Aorta (tissue), 5 donors: ENCODE measurements at regions not wholly inside any gene's neighbourhood (a gene's known extent, or its start where the extent isn't known, plus 50 kb on each side); places are given as distances from the start of the nearest gene placed in this dataset.

Source experiments
- ATAC-seq: fragments of 200-7000 bp; cut with Tn5 transposase; one replicate; pipeline ENCODE4 v1.9.1; 2022; ENCODE audit warnings: moderate library complexity; ENCODE audit not compliant: low FRiP score
- DNase-seq, 2 donors: peaks; one replicate each; pipeline ENCODE4 v3.0.0-alpha.2; 2020
- H3K27ac ChIP-seq, 2 donors: one replicate each; pipeline ENCODE4 v1.5.1; 2013; ENCODE audit warnings: low read length in 2 of 2, mild to moderate bottlenecking in 2 of 2, moderate library complexity in 2 of 2, control low read depth in 1 of 2, inconsistent platforms in 1 of 2, low read depth in 1 of 2
- H3K27me3 ChIP-seq, 2 donors: one replicate each; pipeline ENCODE4 v1.6.1; 2013; ENCODE audit warnings: control low read depth in 1 of 2, low read length in 1 of 2, mild to moderate bottlenecking in 1 of 2, moderate library complexity in 1 of 2; ENCODE audit not compliant: insufficient read depth in 2 of 2, control insufficient read depth in 1 of 2
- H3K36me3 ChIP-seq, 2 donors: one replicate each; pipeline ENCODE4 v1.6.1; 2013; ENCODE audit warnings: control low read depth in 1 of 2, low read length in 1 of 2, mild to moderate bottlenecking in 1 of 2; ENCODE audit not compliant: insufficient read depth in 2 of 2, control insufficient read depth in 1 of 2
- H3K4me1 ChIP-seq, 2 donors: one replicate each; pipeline ENCODE4 v1.6.1; 2013; ENCODE audit warnings: low read length in 2 of 2, control low read depth in 1 of 2, mild to moderate bottlenecking in 1 of 2, moderate library complexity in 1 of 2; ENCODE audit not compliant: insufficient read depth in 2 of 2, control insufficient read depth in 1 of 2
- H3K4me3 ChIP-seq, 2 donors: one replicate each; pipeline ENCODE4 v1.5.1; 2013; ENCODE audit warnings: low read length in 2 of 2, control low read depth in 1 of 2, mild to moderate bottlenecking in 1 of 2
- H3K9me3 ChIP-seq: one replicate; pipeline ENCODE4 v1.6.1; 2013; ENCODE audit warnings: mild to moderate bottlenecking, low read length; ENCODE audit not compliant: control insufficient read depth
- WGBS, 2 donors: extraction: QIAGEN DNeasy Blood & Tissue Kit; methylation state at CpG; one replicate each; pipeline ENCODE4 v1.1.7; 2013; 5-methylcytosine and 5-hydroxymethylcytosine counted together
- intact Hi-C, 2 donors: fragments of 100-400 bp; cut with DNase I; formaldehyde crosslinking; loops; one replicate each; pipeline versions ENCODE4 v1.14.2 to v1.15.0; 2022
- donor health status: healthy with polysubstance abuse.
- donor health status: Bipolar disorder and iron deficiency.
- donor health status: DM: no; HTN: no; CAD: no.
- donor health status: DM: no; HTN: no; CAD: no.
- donor health status: DM: yes; HTN: yes; CAD: no.

DNA sequence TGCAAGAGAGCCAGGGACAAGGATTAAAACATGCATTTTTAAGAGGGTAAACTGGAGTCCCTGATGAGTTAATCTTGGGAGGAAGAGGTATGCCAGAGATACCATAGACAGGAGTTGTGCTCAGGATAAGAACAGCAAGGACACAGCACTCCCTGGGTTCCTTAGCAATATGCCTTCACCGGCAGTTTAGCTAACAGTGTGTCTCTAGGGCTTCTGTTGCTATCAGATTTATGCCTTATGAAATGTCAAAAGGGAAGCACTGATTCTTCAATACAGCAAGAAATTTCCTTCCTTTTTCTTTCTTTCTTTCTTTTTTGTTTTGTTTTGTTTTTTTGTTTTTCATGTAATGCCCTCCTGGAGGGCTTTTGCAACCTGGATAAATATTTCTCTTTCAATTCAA is 71.3 kb upstream of the LARGE1 start:
- no peak for DNase-seq
- H3K4me1 ChIP-seq = no peaks in the 10 kb centered on the region
- H3K9me3 ChIP-seq = no peaks in the 10 kb centered on the region
- H3K36me3 ChIP-seq = no peaks in the 10 kb centered on the region
- ATAC-seq = no peak
- intact Hi-C loops = no loop called here
- WGBS, 2 donors = 30 to 38% methylated on average over 1 of the region's 1 CpG
- H3K27me3 ChIP-seq = no peaks in the 10 kb centered on the region
- no peak overlapping the region for H3K27ac ChIP-seq
- no peak overlapping the region for H3K4me3 ChIP-seq

DNA sequence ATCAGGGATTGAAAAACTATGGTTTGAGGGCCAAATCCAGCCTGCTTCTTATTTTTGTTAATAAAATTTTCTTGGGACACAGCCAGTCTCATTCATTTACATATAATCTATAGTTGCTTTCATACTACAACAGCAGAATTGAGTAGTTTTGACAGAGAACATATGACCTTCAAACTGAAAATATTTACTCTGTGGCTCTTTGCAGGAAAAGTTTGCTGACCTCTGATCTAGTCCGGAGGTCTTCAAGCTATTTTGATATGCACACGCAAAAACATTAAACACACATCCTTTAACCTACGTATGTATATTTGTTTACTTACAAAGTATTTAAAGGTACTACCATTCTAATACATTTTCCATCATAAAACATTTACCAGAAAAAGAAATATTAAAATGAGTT is 76.5 kb upstream of the LARGE1 start:
- WGBS, 2 donors = 52 to 67% methylated on average over 3 of the region's 3 CpGs
- ATAC-seq = no peak

DNA sequence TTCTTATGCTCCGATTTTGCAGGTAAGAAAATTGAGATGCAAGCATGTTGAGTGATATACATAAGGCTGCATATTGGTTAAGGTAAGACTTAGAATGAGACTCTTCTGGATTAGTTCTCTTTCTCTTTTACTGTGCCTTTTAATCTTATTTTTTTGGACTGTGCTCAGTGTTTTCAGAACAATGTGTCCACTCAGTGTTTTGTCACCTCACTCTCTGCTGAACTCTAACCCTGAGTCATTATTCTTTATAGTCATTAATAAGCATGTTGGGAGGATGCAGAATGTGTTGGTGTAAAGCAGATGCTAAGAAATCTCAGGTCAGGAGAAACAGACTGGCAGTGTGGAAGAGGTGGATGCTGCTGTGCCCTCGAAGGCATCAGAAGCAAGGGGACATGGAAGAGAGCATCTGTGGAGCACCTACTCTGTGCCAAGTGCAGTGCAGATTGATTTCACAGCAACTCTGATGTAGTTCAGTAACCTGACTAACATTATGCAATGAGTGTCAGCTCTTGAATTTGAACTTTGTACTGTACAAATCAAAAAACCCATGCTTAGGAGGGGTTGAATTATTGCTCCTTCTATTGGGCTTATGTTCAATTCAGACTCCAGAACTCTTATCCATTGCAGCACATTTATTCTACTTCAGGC is 80.7 kb upstream of the LARGE1 start:
- ATAC-seq (no peak), DNase-seq (no peak)
- Histone ChIP-seq H3K36me3 (no peaks in the 10 kb centered on the region), H3K4me3 (no peak overlapping the region), H3K4me1 (no peaks in the 10 kb centered on the region), H3K27ac (no peak overlapping the region), H3K27me3 (no peaks in the 10 kb centered on the region), H3K9me3 (peaks cover 5% of the 10 kb centered on the region)
- 58 to 66% methylated on average over 2 of the region's 2 CpGs for WGBS, 2 donors
- intact Hi-C loops = no loop called here

More for the DNA sequence above, 76.5 kb upstream of the LARGE1 start:
- no peak for DNase-seq
- Histone ChIP-seq H3K4me3 (no peak overlapping the region), H3K27ac (no peak overlapping the region), H3K27me3 (no peaks in the 10 kb centered on the region), H3K4me1 (no peaks in the 10 kb centered on the region), H3K9me3 (peaks cover 2% of the 10 kb centered on the region), H3K36me3 (no peaks in the 10 kb centered on the region)
- intact Hi-C loops = no loop called here

DNA sequence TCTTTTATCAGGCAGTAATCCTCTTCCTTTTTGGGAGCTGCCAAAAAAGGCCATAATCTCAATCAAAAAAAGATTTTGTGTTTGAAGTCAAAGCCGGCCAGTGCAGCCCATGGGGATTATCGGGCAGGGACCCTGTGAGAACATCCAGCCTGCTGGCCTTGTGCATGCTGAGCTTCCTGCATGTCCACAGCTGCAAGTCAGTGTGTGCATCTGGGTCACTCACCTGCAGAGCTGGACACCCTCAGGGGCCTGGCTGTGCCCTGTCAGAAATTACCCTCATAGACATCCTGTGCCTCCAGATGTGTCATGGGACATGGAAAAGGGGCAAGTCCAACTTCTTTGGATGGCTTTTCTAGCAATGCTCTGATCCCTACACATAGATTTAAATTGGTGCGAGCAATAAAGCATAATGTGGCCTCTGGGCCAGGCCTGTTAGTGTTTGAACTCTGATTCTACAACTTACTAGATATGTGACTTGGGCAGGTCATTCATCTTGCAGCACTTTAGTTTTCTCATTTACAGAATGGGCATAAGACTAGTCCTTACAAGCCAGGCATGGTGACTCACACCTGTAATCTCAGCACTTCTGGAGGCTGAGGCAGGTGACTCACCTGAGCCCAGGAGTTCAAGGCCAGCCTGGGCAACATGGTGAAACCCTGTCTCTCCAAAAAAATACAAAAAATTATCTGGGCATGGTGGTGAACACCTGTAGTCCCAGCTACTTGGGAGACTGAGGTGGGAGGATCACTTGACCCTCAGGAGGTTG is 81.6 kb upstream of the LARGE1 start:
- Histone ChIP-seq H3K4me3 (no peak overlapping the region), H3K9me3 (peaks cover 5% of the 10 kb centered on the region), H3K27me3 (no peaks in the 10 kb centered on the region), H3K36me3 (no peaks in the 10 kb centered on the region), H3K27ac (no peak overlapping the region), H3K4me1 (no peaks in the 10 kb centered on the region)
- no peak for DNase-seq
- no peak for ATAC-seq
- WGBS, 2 donors = 59 to 85% methylated on average over 3 of the region's 3 CpGs
- intact Hi-C loops = no loop called here

DNA sequence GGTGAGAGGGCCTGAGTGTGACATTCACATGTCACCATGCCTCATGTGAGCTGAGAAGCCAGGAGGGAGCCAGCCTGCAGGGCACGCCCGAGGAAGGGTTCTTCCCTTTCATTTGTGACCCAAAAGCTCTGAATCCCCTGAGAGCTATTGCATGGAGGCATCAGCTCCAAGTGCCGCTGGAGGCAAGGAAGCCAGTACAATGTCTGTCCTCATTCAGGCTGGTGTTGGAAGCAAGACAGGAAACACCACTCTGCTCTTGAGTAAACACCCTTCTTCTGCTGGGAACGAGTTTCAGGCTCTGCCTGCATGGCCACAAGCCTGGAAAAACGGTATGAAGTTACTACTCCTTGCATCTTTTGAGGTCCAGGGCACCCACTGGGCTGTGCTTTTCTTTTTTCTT is 83.8 kb upstream of the LARGE1 start:
- Histone ChIP-seq H3K27ac (no peak overlapping the region), H3K4me1 (no peaks in the 10 kb centered on the region), H3K27me3 (no peaks in the 10 kb centered on the region), H3K9me3 (peaks cover 5% of the 10 kb centered on the region), H3K4me3 (no peak overlapping the region), H3K36me3 (no peaks in the 10 kb centered on the region)
- intact Hi-C loops = no loop called here
- ATAC-seq (no peak), DNase-seq (no peak)
- WGBS, 2 donors = 33 to 36% methylated on average over 5 of the region's 5 CpGs

DNA sequence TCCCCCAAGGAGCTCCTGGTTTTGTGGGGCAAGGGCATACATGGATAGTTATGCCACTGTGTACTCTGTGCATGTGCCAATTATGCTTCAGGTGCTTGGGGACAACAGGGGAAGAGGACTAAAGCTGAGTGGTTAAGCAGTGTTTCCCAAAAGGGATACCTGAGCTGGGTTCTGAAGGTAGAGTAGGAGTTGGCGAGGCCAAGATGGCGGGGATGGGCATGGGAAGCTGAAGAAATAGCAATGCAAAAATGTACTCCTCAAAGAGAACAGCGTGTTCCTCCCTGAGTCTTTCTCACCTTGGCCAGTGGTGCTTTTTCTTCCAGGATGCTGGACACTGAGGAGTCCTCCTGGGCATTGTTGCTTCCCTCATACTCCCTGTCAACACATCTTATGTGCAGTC is 90.0 kb upstream of the LARGE1 start:
- no peak for ATAC-seq
- Histone ChIP-seq H3K4me1 (no peaks in the 10 kb centered on the region), H3K27me3 (no peaks in the 10 kb centered on the region), H3K9me3 (peaks cover 3% of the 10 kb centered on the region), H3K4me3 (no peak overlapping the region), H3K36me3 (no peaks in the 10 kb centered on the region), H3K27ac (no peak overlapping the region)
- intact Hi-C loops = no loop called here
- DNase-seq = no peak
- 73 to 77% methylated on average over 3 of the region's 3 CpGs for WGBS, 2 donors

DNA sequence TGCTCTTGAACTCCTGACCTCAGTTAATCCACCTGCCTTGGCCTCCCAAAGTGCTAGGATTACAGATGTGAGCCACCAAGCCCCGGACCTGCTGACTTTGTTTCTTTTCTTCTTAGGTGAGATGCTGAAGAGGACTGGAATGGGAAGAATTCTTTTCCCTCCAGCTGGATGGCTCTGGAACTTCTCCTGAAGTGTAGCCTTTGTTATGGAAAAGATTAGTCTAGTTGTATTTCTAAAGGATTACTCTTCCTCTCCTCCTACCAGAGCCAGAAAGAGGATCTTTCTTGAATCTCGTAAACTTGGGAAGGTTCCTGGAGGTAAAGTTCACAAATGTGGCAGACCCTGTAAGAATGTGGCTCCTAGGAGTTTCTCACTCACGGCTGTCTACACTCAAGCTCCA is 95.4 kb upstream of the LARGE1 start:
- no peak for DNase-seq
- intact Hi-C loops = no loop called here
- Histone ChIP-seq H3K4me3 (no peak overlapping the region), H3K4me1 (no peaks in the 10 kb centered on the region), H3K9me3 (peaks cover 2% of the 10 kb centered on the region), H3K27ac (no peak overlapping the region), H3K27me3 (no peaks in the 10 kb centered on the region), H3K36me3 (no peaks in the 10 kb centered on the region)
- 49 to 51% methylated on average over 3 of the region's 3 CpGs for WGBS, 2 donors
- ATAC-seq = no peak

DNA sequence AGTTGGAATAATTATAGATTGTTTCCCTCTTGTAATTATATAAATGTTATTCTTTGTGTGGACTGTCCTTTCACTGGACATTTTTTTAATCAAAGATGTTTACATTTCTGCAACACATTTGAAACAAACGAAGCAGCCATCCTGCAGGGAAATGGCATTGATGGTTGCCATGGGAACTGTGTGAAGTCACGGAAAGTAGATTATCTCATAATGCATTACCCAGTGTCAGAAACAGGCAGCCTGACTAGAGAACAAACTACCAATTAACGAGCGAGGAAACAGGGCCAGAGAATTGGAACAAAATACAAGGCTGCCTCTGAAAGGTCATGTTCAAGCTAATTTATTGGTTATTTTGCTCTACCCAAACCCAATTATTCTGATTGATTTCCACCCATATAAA is 96.9 kb upstream of the LARGE1 start:
- intact Hi-C loops = no loop called here
- Histone ChIP-seq H3K36me3 (no peaks in the 10 kb centered on the region), H3K4me3 (no peak overlapping the region), H3K27ac (no peak overlapping the region), H3K27me3 (no peaks in the 10 kb centered on the region), H3K9me3 (no peaks in the 10 kb centered on the region), H3K4me1 (no peaks in the 10 kb centered on the region)
- no peak for ATAC-seq
- DNase-seq = no peak
- 42 to 58% methylated on average over 4 of the region's 4 CpGs for WGBS, 2 donors

DNA sequence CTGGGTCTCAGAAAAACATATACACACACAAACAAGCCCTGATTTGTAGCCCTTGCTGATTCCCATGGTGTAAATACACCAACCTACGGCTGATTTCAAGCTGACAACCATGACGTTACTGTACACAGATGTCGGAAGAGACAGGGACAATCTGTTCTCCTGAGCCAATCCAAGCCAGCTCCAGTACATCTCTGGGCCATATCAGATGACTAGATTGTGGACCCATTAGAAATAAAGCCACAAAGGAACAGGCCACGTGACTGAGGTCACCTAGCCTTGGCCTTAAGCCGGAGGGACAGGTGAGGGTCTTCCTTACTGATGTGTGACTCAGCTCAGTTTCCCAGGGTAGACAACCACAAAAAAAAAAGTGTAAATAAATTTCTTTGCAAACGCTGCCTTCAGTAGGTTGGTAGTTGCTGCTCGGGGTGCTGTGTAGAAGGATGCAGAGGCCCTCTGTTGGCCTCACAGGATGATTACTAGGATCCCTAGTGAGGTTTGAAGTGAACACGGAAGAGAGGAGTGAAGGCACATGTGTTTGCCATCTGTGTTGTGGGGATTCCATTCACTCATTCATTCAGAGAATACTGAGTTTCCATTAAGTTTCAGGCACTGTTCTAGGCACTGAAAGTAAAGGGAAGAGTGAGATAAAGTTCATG is 99.0 kb upstream of the LARGE1 start:
- Histone ChIP-seq H3K27ac (no peak overlapping the region), H3K36me3 (no peaks in the 10 kb centered on the region), H3K4me1 (no peaks in the 10 kb centered on the region), H3K4me3 (no peak overlapping the region), H3K27me3 (no peaks in the 10 kb centered on the region), H3K9me3 (peaks cover 2% of the 10 kb centered on the region)
- 70 to 72% methylated on average over 8 of the region's 8 CpGs for WGBS, 2 donors
- DNase-seq (no peak), ATAC-seq (no peak)
- intact Hi-C loops = no loop called here
